Gastrocnemius medialis (tissue), 4 donors: ENCODE measurements at regions not wholly inside any gene's neighbourhood (a gene's known extent, or its start where the extent isn't known, plus 50 kb on each side); places are given as distances from the start of the nearest gene placed in this dataset.

Experiments used
- ATAC-seq, 2 donors: fragments of 150-250 bp; one replicate each; pipeline ENCODE4 v1.9.1; 2016
- DNase-seq, 2 donors: peaks; one replicate each; pipeline ENCODE4 v3.0.0-alpha.2; 2019
- H3K27ac ChIP-seq, 4 donors: fragments of 200-600 bp; sonication (generic); 1 replicate in 1 of 4; 2 replicates in 3 of 4; pipeline ENCODE4 v1.5.1; 2016 to 2018; ENCODE audit warnings: mild to moderate bottlenecking in 2 of 4, moderate library complexity in 1 of 4
- H3K27me3 ChIP-seq, 3 donors: fragments of 200-600 bp; sonication (generic) in 2 of 3; 1 replicate in 1 of 3; 2 replicates in 2 of 3; pipeline versions ENCODE4 v1.5.1 to v1.6.0; 2016 to 2019; ENCODE audit warnings: mild to moderate bottlenecking in 1 of 3, moderate library complexity in 1 of 3
- H3K36me3 ChIP-seq, 2 donors: fragments of 200-600 bp; sonication (generic) in 1 of 2; one replicate each; pipeline ENCODE4 v1.5.1; 2017 to 2018
- H3K4me1 ChIP-seq, 2 donors: fragments of 200-600 bp; sonication (generic) in 1 of 2; one replicate each; pipeline ENCODE4 v1.5.1; 2016 to 2017; ENCODE audit warnings: mild to moderate bottlenecking in 2 of 2
- H3K4me3 ChIP-seq, 4 donors: fragments of 200-600 bp; sonication (generic) in 3 of 4; 1 replicate in 1 of 4; 2 replicates in 3 of 4; pipeline ENCODE4 v1.5.1; 2016 to 2019; ENCODE audit warnings: mild to moderate bottlenecking in 2 of 4
- H3K9me3 ChIP-seq, 3 donors: fragments of 200-600 bp; sonication (generic) in 2 of 3; 1 replicate in 1 of 3; 2 replicates in 2 of 3; pipeline ENCODE4 v1.5.1; 2016 to 2019
- POLR2A ChIP-seq, 2 donors: fragments of 450-650 bp; IDR thresholded peaks; one replicate each; pipeline ENCODE4 v1.6.1; 2017; ENCODE audit warnings: antibody characterized with exemption in 2 of 2, mild to moderate bottlenecking in 2 of 2, moderate library complexity in 2 of 2
- in situ Hi-C, 4 donors: fragments of 200-750 bp; cut with MboI; loops; one replicate each; pipeline versions ENCODE4 v1.15.0 to v1.8.0; 2017; ENCODE audit warnings: low sequenced_read_pairs in 4 of 4
- intact Hi-C: fragments of 100-400 bp; cut with DNase I; formaldehyde crosslinking; loops from one replicate; pipeline ENCODE4 v1.15.1; 2023; ENCODE audit warnings: low total_unique reads
- TF ChIP-seq, protein P1 (sequence below), 5 experiments: fragments of 450-650 bp in 3 of 5; fragments of 200-600 bp in 2 of 5; sonication (generic) in 2 of 5; IDR thresholded peaks in 4 of 5; conservative IDR thresholded peaks in 1 of 5; 1 replicate in 4 of 5; 2 replicates in 1 of 5; pipeline ENCODE4 v1.5.1; 2016 to 2019; ENCODE audit warnings: antibody characterized with exemption in 5 of 5, mild to moderate bottlenecking in 3 of 5, moderate library complexity in 3 of 5

DNA sequence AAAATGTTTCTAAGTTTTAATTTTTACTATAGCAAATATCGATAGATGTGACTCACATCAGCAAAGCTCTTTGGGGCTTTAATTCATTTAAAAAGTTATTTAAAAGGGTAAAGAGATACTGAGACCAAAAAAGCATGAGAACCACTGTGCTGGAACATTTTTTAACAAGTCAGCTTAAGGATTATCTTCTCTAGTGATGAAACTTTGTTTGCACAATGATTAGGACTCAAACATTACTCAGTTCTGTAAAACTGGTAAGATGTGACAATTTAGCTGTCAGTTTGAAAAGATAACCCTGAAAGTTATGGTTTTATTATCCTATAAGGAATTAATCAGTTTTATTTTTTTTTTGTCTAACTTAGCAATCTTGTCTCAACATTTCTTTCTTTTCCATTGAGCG lies 301.4 kb downstream of the TSN start:
- Histone ChIP-seq H3K4me3 (no peak overlapping the region), H3K9me3 (no peaks in the 10 kb centered on the region), H3K36me3 (no peaks in the 10 kb centered on the region), H3K27me3 (no peaks in the 10 kb centered on the region), H3K27ac (no peak overlapping the region), H3K4me1 (no peaks in the 10 kb centered on the region)
- TF ChIP-seq, protein P1, sequence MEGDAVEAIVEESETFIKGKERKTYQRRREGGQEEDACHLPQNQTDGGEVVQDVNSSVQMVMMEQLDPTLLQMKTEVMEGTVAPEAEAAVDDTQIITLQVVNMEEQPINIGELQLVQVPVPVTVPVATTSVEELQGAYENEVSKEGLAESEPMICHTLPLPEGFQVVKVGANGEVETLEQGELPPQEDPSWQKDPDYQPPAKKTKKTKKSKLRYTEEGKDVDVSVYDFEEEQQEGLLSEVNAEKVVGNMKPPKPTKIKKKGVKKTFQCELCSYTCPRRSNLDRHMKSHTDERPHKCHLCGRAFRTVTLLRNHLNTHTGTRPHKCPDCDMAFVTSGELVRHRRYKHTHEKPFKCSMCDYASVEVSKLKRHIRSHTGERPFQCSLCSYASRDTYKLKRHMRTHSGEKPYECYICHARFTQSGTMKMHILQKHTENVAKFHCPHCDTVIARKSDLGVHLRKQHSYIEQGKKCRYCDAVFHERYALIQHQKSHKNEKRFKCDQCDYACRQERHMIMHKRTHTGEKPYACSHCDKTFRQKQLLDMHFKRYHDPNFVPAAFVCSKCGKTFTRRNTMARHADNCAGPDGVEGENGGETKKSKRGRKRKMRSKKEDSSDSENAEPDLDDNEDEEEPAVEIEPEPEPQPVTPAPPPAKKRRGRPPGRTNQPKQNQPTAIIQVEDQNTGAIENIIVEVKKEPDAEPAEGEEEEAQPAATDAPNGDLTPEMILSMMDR (IDR thresholded peaks at IDR 0.05 in 4 of 5, conservative IDR thresholded peaks at IDR 0.05 in 1 of 5) = no peak
- DNase-seq = no peak
- no peak for ATAC-seq
- intact Hi-C loops = no loop called here
- in situ Hi-C loops = no loop called here

DNA sequence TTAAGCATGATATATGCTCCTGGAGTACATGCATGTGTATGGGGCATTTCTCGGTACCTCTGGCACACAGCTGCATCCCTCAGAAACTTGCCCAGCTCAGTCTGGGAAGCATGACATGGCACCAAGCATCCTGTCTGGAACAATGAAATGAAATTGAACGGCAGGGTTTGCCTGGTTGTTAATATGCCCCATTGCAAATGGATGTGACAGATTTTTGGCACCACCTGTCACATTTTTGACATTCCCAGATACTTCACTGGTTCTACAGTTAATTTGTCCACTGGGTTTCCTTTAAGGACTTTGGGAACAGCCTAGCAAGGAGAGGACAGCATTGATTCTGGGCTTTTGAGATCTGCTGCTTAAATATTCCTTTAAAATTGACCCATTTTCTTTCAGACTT lies 305.8 kb downstream of the TSN start:
- no peaks in the 10 kb centered on the region for H3K36me3 ChIP-seq
- no peaks in the 10 kb centered on the region for H3K9me3 ChIP-seq
- no peak overlapping the region for H3K27ac ChIP-seq
- DNase-seq (no peak), ATAC-seq (no peak)
- no peak overlapping the region for H3K4me3 ChIP-seq
- TF ChIP-seq, protein P1 (IDR thresholded peaks at IDR 0.05 in 4 of 5, conservative IDR thresholded peaks at IDR 0.05 in 1 of 5) = no peak
- no peak for TF ChIP-seq POLR2A (IDR thresholded peaks at IDR 0.05)
- intact Hi-C loops = no loop called here
- H3K27me3 ChIP-seq = no peaks in the 10 kb centered on the region
- no peaks in the 10 kb centered on the region for H3K4me1 ChIP-seq
- in situ Hi-C loops = no loop called here

DNA sequence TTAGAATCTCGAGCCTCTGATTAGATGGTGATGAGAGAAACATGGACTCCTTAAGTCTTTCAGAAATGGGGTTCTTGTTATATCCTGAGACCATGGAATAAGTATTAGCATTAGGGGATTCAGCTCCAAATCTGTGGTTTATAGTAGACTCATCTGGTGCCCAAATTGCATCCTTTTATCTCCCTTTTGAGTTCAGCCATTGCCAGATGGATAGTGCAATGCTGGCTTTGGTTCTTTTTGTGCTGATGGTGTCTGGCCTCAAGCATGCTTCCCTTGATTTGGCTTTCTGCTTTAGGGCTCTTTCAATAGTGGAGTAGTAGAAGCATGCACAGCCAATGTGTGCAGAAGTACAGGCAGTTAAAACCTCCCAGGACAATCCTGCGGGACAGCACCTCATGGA lies 306.4 kb downstream of the TSN start:
- TF ChIP-seq, protein P1 (IDR thresholded peaks at IDR 0.05 in 4 of 5, conservative IDR thresholded peaks at IDR 0.05 in 1 of 5) = no peak
- TF ChIP-seq POLR2A (IDR thresholded peaks at IDR 0.05) = no peak
- intact Hi-C loops (no loop called here), in situ Hi-C loops (no loop called here)
- Histone ChIP-seq H3K4me3 (no peak overlapping the region), H3K27ac (no peak overlapping the region), H3K4me1 (no peaks in the 10 kb centered on the region), H3K36me3 (no peaks in the 10 kb centered on the region), H3K9me3 (no peaks in the 10 kb centered on the region), H3K27me3 (no peaks in the 10 kb centered on the region)
- DNase-seq (no peak), ATAC-seq (no peak)

DNA sequence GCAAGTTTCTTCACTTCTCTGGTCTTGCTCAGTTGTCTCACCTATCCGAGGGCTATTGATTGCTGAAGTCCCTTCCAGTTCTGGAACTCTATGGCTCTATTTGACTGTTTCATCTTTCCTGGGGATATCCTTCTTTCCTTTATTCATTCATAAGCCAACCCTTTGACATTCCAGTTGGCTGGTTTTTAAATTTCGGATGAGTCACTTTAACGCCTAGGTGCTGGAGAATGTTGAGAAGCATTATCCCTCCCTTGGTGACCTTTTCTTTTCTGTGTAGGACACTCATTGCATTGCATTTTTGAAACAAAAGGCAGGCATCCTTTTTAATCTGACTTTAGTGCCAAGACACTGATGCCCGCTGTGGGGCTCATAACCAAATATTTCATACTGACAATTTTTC lies 307.1 kb downstream of the TSN start:
- TF ChIP-seq, protein P1 (IDR thresholded peaks at IDR 0.05 in 4 of 5, conservative IDR thresholded peaks at IDR 0.05 in 1 of 5) = no peak
- no peak for TF ChIP-seq POLR2A (IDR thresholded peaks at IDR 0.05)
- intact Hi-C loops (no loop called here), in situ Hi-C loops (no loop called here)
- ATAC-seq = no peak
- H3K27me3 ChIP-seq = no peaks in the 10 kb centered on the region
- no peak overlapping the region for H3K27ac ChIP-seq
- no peak for DNase-seq
- no peaks in the 10 kb centered on the region for H3K36me3 ChIP-seq
- H3K4me3 ChIP-seq = no peak overlapping the region
- no peaks in the 10 kb centered on the region for H3K4me1 ChIP-seq
- H3K9me3 ChIP-seq = no peaks in the 10 kb centered on the region

DNA sequence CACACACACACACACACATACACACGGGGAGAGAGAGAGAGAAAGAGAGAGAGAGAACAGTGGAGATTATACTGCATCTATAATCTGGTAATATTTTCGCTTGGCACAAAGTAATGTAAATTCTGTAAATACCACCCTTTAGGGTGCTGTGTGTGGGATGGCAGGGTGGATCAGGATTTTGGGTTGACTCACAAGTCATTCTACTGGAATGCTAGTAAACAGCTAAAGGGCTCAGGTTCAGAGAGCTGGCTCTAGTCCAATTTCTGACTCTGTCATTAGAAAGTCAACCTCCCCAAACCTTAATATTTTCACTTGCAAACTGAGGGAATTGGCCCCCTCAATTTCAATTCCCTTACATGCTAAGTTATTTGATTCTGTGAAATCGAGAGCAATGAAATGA lies 308.3 kb downstream of the TSN start:
- DNase-seq (no peak), ATAC-seq (no peak)
- Histone ChIP-seq H3K36me3 (no peaks in the 10 kb centered on the region), H3K27ac (no peak overlapping the region), H3K9me3 (no peaks in the 10 kb centered on the region), H3K4me3 (no peak overlapping the region), H3K4me1 (no peaks in the 10 kb centered on the region), H3K27me3 (no peaks in the 10 kb centered on the region)
- intact Hi-C loops (no loop called here), in situ Hi-C loops (no loop called here)
- TF ChIP-seq, protein P1 (IDR thresholded peaks at IDR 0.05 in 4 of 5, conservative IDR thresholded peaks at IDR 0.05 in 1 of 5) = no peak
